Stimulated activated CD4-positive, alpha-beta T cell treated with anti-CD3 and anti-CD28 coated beads, Interleukin-15, amount 100 ng/mL, for 1 hour (primary cell): ENCODE measurements at regions not wholly inside any gene's neighbourhood (a gene's known extent, or its start where the extent isn't known, plus 50 kb on each side); places are given as distances from the start of the nearest gene placed in this dataset.

Source experiments
- DNase-seq, 2 donors: peaks; one replicate each; pipeline ENCODE4 v3.0.0-alpha.2; 2020; ENCODE audit warnings: low read depth in 1 of 2, low spot score in 1 of 2

DNA sequence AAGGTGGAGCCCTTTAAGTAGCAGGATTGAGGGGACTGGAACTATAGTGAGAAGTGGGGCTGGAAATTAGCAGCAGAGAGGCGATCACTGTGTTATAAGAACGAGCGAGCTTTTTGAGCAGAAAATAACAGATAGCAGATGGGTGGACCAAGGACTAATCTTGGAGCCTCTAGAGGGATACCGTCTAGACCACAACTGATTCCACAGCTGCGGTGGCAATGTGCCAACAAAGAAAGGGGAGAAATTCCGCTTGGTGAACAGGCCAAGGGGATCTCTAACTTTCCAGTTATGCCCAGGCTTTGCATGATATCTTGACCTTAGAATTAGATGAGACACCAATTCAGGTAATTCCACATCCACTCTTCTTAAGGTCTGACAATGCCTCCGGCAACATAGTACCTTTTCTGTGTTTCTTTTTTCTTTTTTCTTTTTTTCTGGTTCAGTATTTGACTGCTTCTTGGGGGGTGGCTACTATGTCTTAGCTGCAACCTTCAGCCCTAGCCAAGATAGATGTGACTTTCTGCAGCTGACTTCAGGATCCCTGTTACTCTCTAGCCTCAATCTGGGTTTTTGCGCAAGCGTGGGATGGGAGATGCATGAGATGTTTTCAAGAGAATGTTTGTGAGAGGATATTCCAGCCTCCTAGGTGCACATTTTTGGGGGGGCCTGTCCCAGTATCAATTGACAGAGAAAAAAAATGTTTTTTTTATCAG lies 143.4 kb upstream of the CPSF6 start:
- no peak for DNase-seq

DNA sequence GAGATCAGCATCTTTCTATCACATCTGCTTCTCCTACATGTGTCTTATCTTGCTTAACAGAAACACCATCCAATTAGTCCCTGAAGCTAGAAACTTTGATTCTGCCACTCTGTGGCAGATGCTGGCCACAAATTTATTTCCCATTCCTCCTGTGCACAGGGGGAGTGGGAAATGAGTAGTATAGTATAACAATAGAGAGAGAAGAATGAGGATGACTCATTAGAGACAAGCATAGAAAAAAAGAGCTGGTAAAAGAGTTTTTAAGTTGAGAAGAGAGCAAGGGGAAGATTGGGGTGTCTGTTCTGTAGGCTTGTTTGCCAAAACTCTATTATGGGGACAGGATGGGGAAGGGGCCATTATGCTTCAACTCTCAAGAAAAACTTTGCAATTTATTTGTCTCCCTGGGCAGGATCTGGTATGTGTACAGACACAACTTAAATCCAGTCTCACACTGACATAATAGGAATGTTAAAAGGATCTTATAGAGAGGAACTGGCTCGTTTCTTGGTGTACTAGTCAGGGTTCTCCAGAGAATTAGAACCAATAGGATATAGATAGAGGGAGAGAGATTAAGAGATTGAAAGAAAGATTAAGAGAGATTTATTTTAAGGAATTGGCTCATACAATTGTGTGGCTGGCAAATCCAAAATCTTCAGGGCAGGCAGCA lies 142.6 kb upstream of the CPSF6 start:
- no peak for DNase-seq

DNA sequence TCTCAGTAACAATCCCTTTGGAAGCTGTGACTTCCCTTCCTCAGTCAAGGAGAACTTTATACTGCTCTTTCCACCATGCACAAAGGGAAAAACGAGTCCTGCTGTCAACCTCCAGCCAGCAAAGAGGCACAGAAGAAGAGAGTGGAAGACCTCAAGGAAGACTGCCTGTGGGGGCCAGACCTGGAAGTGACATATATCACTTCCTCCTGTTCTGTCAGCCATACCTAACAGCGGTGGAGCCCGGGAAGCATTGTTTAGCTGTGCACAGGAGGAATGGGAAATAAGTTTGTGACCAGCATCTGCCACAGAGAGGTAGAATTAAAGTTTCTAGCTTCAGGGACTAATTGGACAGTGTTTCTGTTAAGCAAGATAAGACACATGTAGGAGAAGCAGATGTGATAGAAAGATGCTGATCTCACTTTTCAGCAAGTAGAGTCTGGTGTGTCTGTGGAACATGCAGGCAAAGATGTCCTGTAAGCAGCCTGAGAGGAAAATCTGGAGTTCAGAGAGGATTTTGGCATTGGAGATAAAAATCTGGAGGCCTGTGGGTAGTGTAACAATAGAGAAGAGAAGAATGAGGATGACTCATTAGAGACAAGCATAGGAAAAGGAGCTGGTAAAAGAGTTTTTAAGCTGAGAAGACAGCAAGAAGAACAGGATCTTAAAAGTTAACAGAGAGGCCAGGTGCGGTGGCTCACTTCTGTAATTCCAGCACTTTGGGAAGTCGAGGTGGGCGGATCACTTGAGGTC lies 141.6 kb upstream of the CPSF6 start:
- no peak for DNase-seq

DNA sequence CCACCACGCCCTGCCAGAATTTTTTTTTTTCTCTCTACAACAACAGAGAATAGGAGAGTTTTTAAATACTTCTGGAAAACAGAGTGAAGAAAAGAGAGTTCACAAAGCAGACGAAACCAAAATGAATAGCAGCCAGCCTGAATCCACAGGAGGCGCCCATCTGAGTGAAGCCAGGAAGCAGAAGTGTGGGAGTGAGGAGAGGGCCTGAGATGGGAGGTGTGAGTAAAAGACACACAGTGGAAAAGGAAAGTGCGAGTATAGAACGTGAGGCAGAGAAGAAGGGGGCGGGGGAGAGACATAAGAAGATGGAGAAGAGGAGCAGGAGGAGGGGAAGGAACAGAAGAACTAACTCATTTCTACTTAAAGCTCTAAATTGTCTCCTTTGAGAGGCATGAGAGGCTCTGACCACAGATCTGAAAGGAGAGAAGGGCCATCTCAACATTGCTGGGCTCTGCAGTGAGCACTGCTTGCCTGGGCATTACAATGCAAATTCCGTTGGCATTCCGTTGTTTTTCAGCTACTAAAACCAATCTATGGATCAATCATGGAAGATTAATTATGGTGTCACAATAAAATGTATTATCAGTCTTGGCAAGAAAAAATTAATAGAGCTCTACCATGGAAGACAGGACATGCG lies 140.1 kb upstream of the CPSF6 start:
- no peak for DNase-seq

DNA sequence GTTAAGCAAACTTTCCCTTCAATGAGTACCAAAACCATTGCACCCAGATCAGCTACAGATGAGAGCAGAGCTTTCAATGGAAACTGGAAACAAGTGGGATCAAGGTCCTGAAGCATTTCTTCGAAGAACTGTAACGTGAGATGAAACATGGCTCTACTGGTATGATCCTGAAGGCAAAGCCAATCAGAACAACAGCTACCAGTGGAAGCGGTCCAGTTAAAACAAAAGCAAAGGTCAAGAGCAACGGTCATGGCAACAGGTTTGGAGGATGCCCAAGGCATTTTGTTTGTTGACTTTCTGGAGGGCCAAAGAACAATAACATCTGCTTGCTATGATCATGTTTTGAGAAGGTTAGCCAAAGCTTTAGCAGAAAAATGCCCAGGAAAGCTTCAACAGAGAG lies 137.9 kb upstream of the CPSF6 start:
- no peak for DNase-seq

DNA sequence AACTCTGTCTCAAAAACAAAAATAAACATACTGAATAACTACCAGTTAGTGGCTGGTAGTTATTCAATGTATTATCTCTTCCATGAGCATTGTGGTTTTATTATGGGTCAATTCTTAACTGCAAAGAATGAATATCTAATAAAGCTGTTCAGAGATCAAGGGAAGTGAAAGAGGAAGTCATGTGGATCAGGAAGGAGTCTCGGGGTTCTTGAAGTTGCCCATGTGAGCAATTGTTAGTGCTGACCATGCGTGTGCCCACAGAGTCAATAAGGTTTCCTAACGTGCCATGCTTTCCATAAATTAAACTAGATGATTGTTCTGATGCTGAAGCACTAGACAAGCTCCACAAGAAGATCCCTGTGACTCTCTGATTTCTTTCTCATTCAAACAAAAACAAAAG lies 136.5 kb upstream of the CPSF6 start:
- DNase-seq, result no peak

DNA sequence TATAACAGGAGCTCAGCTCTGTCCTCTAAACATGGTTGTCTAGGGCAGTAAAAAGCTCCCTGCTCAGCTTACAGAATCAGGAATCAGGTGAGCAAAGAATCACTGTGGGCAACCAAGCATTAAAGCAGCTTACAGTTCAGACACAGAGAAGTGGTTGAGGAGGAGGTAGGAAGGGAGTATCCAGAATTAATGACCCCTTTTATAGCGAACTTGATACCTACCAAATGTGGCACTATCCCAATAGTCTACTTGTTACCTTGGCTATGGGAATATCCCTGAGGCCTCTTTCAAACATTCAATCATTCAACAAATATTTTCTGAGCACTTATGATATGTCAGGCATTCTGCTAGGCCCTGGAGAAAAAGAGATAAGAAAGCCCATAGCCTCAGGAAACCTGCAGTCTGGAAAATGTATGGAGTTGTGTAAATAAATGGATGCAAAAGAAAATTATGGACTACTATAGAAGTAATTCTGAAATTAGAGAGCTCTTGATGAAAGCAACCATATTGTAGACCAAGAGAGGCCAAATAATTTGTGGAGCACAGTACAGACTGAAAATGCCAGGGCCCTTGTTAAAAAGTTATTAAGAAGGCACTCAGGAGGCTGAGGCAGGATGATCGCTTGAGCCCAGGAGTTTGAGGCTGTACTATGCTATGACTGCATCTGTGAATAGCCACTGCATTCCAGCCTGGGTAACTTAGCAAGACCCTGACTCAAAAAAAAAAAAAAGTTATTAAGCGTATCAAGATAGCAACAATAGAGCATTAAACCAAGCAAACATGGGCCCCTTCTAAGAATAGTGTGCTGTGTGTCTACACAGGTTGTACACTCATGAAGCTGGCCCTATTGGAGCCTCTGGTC lies 134.0 kb upstream of the CPSF6 start:
- DNase-seq, result no peak

DNA sequence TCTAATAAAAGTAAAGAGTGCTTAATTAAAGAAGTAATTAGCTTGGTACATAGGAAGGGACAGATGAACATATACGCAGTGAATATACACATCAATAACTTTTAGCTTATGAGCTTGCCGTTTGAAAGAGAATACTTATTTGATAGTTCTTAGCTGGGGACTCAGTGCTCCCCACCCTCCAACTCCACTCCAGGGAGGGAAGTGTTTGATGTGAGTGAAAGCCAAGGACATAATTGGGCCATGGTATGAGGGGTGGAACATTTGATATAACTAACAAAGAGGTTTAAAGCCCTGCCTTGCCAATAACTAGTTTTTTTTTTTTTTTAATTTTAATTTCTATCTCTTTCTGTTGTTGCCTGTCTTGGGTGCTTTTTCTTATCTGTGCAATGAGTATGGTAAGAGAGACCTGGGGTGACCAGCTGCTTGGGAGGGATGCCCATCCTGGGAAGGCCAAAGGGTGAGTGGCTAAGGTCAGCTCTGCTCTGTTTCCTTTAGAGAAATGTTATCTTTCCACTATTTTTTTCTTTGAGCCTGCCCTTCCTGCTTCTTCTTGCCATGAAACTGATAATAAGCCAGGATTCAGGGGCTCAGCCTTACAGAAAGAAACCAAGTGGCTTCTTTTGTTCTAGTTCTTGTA lies 132.8 kb upstream of the CPSF6 start:
- no peak for DNase-seq

DNA sequence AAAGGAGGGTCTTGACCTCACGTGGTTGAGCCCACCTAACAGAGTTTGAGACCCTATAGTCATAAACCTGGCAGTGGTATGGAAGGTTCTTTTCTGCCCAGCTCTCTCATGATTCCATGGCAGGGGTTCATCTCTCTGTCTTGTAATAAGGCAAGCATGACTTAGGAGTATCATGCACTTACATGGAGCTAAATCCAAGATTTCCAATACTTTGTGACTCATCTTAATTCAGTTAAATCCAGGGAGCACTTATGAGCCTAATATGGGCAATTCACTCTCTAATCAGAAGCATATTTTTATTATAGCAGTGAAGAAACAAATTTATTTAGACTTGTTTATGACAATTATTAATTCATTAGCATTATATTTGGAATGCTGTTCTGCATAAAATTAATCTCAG lies 131.8 kb upstream of the CPSF6 start:
- DNase-seq, result no peak

DNA sequence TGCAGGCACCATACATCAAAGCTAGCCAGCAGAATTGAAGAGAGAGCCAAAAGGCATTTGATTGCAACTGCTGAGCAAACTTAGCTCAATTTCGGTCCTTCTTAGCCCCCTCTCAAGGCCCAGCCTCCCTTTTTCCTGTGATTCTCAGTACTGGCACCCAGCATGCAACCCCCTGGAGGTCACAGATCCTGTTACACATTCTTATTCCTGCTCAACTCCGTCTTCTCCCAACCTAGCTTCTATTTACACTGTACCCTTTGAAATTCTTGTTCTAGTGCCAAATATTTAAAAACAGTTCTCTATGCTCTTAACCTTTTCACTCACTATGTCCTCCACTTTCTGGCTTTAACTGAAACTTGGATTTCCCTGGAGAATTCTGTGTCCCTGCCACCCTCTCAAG lies 131.3 kb upstream of the CPSF6 start:
- no peak for DNase-seq

DNA sequence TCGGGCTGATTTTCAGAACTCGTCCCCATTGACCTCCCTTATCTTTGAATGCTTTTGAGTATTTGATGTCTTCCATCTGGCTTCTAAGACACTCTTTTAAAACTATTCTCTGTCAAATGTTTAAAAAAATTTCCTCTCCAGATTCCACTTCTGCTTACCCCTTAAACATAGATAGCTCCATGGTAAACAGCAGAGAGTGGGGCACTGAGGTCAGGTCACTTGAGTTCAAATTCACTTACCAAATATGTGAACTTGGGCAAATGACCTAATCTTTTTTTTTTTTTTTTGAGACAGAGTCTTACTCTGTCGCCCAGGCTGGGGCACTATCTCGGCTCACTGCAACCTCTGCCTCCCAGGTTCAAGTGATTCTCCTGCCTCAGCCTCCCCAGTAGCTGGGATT lies 126.8 kb upstream of the CPSF6 start:
- no peak for DNase-seq

DNA sequence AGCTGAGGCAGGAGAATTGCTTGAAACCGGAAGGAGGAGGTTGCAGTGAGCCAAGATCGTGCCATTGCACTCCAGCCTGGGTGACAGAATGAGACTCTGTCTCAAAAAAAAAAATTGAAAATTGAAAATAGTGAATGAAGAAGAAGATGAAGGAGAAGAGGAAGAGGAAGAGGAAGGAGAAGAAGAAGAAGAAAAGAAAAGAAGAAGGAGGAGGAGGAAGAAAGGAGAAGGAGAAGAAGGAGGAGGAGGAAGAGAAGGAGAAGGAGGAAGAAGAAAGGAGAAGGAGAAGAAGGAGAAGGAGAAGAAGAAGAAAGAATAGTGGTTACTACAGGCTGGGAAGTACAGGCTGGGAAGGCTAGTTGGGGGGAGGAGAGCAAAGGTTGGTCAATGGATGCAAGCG lies 124.3 kb upstream of the CPSF6 start:
- DNase-seq, result no peak

DNA sequence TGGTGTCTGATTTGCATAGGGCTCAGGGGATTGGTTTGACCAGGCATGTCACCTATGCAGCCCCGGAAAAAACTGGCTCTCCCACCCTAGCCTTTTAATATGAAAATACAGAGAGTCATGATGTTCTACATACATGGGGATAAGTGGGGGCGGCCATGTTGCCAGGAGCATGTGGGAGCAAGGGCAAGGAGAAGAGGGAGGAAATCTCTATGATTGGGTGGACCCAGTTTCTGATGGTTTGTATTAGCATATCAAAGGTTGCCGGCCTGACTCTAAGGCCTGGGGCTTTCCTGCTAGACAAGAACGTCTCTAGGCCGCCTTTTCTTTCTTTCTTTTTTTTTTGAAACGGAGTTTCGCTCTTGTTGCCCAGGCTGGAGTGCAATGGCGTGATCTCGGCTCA lies 123.4 kb upstream of the CPSF6 start:
- no peak for DNase-seq

DNA sequence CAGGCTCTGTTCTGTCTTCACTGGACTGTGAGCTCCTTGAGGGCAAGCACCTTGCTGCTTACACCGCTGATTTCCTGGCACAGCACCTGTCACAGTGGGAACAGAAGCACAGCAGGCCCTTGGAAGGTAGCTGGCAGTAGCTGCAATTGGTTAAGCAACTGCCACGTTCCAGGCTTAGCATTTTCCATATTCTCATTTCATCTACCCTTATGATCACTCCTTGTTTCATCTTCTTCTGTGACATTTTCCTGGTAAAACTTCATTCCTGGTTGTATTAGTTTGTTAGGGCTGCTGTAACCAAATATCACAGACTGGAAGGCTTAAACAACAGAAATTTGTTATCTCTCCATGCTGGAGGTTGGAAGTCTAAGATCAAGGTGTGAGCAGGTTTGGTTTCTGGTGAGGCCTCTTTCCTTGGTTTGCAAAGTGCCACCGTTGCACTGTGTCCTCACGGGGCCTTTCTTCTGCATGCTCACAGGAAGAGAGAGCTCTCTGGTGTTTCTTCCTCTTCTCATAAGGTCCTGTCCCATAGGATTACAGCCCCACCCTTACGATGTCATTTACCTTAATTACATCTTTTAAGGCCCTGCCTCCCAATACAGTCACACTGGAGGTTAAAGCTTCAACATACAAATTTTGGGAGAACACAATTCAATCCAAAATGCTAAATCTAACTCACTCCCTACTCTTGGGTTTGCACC lies 121.7 kb upstream of the CPSF6 start:
- no peak for DNase-seq

DNA sequence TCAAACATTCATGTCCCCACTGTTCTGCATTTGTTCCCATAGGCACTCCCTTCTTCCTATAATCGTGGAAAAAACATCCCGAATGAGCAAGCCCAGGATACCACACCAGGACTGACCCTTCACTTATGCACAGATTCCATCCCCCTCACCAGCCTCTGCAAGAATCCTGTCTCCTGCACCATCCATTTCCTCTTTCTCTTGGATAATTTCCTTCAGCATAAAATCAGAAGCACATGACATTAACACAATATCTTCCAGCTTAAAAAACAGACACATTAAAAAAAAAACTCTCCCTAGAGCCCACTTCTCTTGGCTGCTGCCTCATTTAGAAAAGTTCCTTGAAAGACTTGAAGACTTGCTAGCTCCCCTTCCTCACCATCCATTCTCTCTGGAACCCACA lies 120.9 kb upstream of the CPSF6 start:
- no peak for DNase-seq

DNA sequence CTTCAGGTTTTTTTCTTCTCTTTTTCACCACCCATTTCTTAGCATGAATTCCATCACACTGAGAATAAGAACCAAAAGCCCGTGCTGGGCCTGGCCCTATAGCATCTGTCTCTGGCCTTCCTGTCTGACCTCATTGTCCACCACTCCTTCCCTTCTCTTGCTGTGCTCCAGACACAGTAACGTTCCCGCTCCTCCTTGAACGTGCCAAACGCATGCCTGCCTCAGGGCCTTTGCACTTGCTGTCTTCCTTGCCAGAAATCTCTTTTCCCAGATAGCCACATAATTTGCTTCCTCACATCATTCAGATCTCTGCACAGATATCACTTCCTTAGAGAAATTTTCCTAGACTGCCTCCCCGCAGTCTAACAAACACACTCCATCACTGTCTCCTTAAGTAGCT lies 119.6 kb upstream of the CPSF6 start:
- no peak for DNase-seq

DNA sequence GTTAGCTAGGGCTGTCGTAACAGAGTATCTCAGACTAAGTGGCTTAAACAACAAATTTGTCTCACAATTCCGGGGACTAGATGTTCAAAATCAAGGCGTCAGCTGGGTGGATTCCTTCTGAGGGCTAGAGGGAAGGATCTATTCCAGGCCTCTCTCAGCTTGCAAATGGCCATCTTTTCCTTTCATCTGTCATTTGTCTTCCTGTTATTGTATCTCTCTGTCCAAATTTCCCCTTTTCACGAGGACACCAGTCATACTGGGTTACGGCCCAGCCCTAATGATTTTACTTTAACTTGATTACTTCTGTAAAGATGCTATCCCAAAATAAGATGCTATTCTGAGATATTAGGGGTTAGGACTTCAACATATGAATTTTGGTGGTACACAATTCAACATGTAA lies 119.0 kb upstream of the CPSF6 start:
- DNase-seq, result no peak

DNA sequence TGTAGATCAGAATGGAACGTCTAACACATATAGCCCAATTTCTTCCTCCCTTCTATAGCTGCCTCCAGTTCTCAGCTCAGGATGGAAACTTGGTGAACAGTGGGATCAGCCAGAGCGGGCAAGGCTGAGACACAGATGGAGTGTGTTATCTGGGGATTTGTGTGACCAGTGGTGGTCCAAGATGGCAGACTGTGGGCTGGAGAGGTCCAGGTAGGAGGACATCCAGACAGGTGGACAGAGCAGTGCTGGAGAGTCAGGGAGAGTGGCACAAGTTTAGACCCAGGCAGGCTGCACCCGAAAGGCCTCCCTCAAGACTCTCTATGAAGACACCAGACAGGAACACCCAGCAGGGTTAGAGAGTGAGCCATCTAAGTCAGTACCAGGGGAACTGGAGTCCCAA lies 116.1 kb upstream of the CPSF6 start:
- DNase-seq, result no peak

DNA sequence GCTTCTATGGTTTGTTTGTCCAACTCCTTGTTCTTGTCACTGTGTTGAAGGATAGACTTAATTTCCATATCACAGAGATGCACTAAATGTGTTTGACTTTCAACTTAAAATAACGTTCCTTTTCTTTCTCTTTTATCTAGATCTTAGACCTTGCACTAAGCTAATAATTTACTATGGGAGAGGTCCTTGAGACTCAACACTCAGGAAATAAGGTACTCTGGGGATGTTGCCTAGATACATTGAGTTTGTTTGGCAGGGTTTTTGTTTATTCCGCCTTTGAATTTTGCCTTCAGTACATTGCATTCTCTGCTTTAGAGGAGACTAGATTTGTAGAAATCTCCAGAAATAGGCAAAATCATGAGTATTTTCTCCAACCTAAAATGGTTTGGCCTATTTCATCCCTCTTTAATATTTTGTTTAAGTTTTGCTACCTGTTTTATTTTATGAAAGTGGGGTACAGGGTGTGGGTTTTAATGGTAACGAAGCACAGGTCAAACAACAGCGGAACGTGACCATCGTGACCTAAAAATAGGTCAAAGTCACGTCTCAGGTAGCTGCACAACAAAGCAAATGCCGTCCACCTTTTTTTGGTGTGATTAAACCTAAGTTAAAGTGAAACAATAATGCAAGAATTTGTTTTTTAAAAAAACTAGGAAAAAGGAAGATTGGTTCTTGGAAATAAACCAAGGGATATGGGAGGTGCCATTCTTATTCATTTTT lies 115.3 kb upstream of the CPSF6 start:
- DNase-seq, result no peak
